ENCODE measurements at regions not wholly inside any gene's neighbourhood (a gene's known extent, or its start where the extent isn't known, plus 50 kb on each side); places are given as distances from the start of the nearest gene placed in this dataset.

GRCh38 chr10:50993771-50994251, 80.5 kb upstream of the PRKG1 start:
- no peak for TF ChIP-seq ZNF274 (IDR thresholded peaks at IDR 0.05; ENCODE audit: low read depth, low read length)
- TF ChIP-seq SUZ12 (IDR thresholded peaks at IDR 0.05; ENCODE audit: extremely low read depth, insufficient read depth, insufficient read length), result no peak
- no peak for TF ChIP-seq YY1 (IDR thresholded peaks at IDR 0.05; ENCODE audit: insufficient read depth, insufficient read length)

Data from NT2/D1 (cell line).